AG09309 (cell line): ENCODE measurements at regions not wholly inside any gene's neighbourhood (a gene's known extent, or its start where the extent isn't known, plus 50 kb on each side); places are given as distances from the start of the nearest gene placed in this dataset.
"Not testable (repeated sequence)": the region's sequence is repeated elsewhere in the genome, so short reads cannot be mapped to it uniquely, and the experiment has no call there.

Experiments used
- DNase-seq: peaks from one replicate; pipeline ENCODE4 v3.0.0-alpha.2; 2010; ENCODE audit warnings: low read depth
- H3K4me3 ChIP-seq: 2 replicates; pipeline ENCODE4 v1.5.1; 2011; ENCODE audit warnings: mild to moderate bottlenecking, low read depth, low read length, moderate library complexity; ENCODE audit not compliant: control insufficient read depth
- TF ChIP-seq, protein P1 (sequence below): IDR thresholded peaks from 2 replicates; pipeline ENCODE4 v1.5.1; 2011; ENCODE audit warnings: mild to moderate bottlenecking, low read depth, low read length, inconsistent platforms; ENCODE audit not compliant: insufficient read depth, control insufficient read depth; ENCODE audit errors: missing control alignments

DNA sequence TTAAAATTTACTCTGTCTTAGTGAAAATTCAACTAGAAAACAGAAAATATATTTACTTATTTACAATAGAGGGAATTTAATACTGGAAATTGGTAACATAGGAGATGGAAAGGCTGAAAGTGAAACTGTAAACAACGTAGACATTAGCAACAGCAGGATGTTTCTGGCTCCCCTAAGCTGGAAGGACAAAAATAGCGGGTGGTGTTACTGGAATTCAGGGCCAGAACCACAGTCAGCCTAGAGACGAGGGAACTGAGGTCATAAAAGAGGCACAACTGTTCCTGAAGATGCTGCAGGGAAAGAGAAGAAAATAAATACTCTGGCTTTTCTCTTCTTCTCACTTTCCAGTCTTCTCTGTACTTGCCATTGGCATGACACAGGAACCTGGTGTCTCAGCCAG lies 80.4 kb upstream of the NIPBL start:
- TF ChIP-seq, protein P1, sequence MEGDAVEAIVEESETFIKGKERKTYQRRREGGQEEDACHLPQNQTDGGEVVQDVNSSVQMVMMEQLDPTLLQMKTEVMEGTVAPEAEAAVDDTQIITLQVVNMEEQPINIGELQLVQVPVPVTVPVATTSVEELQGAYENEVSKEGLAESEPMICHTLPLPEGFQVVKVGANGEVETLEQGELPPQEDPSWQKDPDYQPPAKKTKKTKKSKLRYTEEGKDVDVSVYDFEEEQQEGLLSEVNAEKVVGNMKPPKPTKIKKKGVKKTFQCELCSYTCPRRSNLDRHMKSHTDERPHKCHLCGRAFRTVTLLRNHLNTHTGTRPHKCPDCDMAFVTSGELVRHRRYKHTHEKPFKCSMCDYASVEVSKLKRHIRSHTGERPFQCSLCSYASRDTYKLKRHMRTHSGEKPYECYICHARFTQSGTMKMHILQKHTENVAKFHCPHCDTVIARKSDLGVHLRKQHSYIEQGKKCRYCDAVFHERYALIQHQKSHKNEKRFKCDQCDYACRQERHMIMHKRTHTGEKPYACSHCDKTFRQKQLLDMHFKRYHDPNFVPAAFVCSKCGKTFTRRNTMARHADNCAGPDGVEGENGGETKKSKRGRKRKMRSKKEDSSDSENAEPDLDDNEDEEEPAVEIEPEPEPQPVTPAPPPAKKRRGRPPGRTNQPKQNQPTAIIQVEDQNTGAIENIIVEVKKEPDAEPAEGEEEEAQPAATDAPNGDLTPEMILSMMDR, result no peak
- DNase-seq, result no peak
- no peak overlapping the region for H3K4me3 ChIP-seq

DNA sequence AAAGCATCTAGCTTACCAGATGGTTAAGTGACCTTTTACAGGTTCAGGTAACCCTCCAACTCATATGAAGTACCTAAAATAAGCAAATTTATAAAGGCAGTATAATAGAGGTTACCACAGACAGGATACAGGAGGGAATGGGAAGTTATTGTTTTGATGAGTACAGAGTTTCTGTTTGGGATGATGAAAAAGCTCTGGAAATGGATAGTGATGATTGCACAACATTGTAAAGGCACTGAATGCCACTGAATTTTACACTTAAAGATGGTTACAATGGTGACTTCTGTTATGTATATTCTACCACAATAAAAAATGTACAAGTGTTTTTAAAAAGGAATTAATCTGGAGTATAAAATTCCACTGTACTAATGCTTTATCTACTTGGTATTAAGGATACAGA lies 75.0 kb upstream of the NIPBL start:
- TF ChIP-seq, protein P1, result no peak
- DNase-seq, result no peak
- no peak overlapping the region for H3K4me3 ChIP-seq

DNA sequence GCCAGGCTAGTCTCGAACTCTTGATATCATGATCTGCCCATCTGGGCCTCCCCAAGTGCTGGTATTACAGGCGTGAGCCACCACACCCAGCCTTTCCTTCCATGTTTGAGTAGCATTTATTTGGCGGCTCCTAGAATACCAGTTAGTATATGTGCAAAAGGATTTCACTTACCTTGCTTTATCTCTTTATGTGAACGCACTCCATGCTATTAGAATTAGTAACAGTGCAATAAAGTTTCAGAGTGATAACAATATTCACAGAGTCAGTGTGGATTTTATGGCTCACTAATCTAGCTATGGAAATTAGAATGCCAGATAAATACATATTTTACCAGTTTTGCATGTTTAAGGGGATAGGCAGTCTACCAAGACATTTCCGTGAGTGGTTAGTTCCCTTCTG lies 74.4 kb upstream of the NIPBL start:
- H3K4me3 ChIP-seq, result no peak overlapping the region
- no peak for DNase-seq
- TF ChIP-seq, protein P1, result no peak

DNA sequence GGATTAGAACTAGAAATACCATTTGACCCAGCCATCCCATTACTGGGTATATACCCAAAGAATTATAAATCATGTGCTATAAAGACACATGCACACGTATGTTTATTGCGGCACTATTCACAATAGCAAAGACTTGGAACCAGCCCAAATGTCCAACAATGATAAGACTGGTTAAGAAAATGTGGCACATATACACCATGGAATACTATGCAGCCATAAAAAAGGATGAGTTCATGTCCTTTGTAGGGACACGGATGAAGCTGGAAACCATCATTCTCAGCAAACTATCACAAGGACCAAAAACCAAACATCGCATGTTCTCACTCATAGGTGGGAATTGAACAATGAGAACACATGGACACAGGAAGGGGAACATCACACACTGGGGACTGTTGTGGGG lies 63.3 kb upstream of the NIPBL start:
- DNase-seq, H3K4me3 ChIP-seq: not testable (repeated sequence)

DNA sequence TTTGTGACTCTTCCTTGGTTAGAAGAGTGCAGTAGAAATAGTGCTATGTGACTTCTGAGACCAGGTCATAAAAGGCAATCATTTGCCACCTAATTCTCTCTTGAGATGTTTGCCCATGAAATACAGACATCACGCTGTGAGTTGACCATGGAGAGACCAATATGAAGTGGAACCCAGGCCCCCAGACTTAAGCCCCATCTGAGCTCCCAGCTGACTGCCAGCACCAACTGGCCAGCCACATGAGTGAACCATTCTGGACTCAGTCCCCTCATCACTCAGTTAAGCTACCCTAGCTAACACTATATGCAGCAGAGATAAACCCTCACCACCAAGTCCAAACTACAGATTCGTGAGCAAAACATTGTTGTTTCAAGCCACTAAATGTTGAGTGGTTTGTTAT lies 60.7 kb upstream of the NIPBL start:
- DNase-seq, result no peak
- TF ChIP-seq, protein P1, result no peak
- no peak overlapping the region for H3K4me3 ChIP-seq

DNA sequence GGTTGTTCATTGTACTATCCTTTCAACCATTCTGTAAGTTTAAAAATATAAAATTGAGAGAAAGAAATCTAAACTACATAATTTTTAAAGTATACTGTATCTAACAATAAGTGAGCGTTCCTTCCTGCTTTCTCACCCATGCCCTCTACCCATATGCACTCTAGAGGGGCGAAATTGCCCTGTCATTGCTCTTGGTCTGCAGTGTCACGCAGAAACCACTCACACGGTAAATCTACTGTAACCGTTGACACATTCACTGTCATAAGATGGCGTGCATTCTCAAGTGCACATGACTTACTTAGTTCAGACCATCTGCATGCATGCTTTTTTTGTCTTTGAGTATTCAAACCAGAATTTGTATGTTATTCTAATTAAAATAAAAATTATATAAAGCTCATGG lies 55.7 kb upstream of the NIPBL start:
- H3K4me3 ChIP-seq, result no peak overlapping the region
- TF ChIP-seq, protein P1, result no peak
- no peak for DNase-seq

DNA sequence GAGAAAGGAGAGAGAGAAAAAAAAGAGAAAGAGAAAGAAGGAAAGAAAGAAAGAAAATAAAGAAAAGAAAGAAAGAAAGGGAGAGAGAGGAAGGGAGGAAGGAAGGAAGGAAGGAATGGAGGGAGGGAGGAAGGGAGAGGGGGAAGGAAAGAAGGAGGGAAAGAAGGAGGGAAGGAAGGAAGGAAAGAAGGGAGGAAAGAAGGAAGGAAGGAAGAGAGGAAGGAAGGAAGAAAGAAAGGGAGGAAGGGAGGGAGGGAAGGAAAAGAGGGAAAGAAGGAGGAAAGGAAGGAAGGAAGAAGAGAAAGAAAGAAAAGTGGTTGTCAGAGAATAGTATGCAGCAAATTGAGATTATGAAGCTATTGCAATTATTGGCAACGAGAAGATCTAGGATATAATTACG lies 49.9 kb upstream of the NIPBL start:
- TF ChIP-seq, protein P1, result no peak
- no peak for DNase-seq
- no peak overlapping the region for H3K4me3 ChIP-seq
